ENCODE measurements at regions not wholly inside any gene's neighbourhood (a gene's known extent, or its start where the extent isn't known, plus 50 kb on each side); places are given as distances from the start of the nearest gene placed in this dataset.

DNA sequence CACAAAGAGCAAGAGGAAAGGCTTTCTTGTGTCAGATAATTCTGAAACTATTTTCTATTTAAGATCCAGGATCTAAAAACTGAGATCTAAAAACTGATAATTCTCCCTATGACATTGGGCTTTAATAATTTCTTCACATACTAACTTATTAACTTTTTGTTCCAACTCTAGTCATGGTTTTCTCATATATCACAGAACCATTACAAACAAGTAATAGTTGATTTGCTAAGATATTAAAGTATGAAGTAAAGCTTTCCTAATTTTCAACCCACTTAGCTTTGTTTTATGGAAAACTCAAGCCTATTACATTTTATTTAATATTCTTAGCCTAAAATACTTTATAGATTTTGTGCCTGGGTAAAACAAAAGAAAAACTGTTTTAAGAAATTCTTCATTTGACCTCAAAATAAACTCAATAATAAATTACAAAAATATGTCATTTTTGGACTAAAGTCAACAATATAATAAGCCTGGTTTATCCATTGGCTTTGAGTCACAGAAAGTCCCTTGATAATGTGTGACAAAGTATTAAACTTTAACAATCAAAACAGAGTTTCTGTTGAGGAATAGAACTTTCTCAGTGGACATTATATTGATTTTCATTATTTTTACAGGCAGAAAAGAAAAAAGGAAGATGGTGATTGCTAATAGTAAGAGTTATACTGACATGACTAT is 1142.9 kb upstream of the SORCS1 start:
- DNase-seq: no peak

GRCh38 chr10:108303149-108303548 is 1138.6 kb upstream of the SORCS1 start:
- DNase-seq: peak; percentile 7

GRCh38 chr10:108301002-108301401 is 1136.5 kb upstream of the SORCS1 start:
- DNase-seq: no peak

DNA sequence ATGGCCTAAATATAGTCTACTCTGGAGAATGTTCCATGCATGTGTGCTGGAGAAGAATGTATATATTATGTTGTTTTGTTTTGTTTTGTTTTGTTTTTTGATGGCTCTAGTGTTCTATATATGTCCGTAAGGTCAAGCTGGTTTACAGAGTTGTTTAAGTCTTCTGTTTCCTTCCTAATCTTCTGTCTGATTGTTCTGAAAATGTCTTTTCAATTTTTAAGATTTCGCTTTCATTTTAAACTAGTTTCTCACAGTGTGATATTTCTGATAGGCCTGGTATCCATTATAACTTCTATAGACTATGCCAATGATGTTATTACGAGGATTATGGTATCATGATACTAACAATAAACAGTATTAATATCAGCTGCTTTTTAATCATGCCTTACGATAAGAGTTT is 1126.3 kb upstream of the SORCS1 start:
- DNase-seq: no peak

DNA sequence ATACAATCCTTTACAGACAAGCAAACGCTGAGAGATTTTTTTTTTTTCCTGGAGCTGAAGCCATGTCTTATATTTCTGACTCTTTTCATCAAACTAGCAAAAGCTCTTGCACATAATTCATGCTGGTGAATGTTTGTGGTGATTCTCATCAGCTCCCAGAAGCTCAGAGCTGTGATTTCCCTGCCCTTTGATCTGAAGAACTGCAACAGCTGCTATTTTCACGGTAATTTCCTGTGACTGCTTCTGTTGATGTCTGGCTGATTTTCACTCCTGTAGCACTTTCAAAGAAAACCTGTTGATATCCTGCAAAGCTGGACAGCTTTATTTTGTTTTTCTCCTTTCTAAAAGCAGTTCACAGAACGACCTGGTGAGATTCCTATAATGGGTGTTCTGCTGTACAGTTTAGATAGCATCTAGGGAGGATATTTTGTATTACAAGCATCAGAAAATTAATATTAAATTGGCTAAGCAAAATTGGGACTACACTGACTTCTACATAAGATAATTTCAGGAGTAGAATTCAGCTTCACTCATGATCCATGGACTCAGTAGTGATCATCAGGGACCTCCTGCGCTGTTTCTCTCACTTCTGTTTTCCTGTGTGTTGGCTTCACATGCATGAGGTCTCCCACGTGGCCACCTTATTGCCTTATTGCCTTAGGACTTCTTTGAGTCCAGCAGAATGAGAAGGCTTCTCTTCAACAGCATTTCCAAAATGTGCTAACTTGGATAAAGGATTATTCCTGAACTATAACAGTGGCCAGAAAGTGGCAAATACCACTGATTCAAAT is 1111.6 kb upstream of the SORCS1 start:
- no peak for DNase-seq

DNA sequence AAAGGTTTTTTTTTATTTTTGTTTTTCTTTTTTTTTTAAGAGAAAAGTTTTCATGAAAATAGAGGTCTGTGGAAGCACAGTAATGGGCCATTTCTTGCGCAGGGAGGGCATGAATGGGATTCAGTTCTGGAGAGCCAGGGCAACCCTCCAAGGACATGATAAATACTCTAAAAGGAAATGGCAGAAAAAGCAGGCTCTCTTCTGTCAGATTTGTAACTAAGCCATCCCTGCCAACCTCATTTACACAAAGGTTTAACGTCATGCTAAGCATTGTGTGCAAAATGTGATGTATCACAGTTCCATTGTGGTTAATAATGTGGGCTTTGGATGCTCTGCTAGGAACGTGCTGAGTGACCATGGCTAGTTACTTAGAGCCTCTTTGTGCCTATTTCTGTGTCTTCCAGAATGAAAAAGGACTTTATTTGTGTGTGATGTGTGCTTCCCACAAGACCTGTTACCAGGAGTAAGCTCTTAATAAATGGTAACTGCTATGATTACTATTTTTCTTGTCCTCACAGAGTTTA is 1095.9 kb upstream of the SORCS1 start:
- DNase-seq: no peak

DNA sequence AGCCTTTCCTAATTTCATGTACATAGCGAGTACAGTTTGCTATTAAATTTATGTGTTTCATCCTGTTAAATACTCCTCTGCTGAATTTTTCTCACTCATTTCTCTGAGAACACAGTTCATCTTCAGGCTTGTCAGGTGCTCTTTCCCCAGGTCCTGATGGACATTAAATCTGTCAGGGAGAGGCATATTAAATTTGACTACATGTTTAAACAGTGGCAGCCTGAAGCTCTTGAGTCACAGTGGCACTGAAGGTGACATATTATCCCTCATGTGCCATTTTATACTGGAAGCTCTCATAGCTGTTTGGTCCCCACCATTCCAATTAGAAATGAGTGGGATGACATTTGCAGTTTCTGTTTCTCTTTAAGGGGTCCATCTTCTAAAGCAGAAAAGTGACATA is 1089.6 kb upstream of the SORCS1 start:
- DNase-seq: no peak

DNA sequence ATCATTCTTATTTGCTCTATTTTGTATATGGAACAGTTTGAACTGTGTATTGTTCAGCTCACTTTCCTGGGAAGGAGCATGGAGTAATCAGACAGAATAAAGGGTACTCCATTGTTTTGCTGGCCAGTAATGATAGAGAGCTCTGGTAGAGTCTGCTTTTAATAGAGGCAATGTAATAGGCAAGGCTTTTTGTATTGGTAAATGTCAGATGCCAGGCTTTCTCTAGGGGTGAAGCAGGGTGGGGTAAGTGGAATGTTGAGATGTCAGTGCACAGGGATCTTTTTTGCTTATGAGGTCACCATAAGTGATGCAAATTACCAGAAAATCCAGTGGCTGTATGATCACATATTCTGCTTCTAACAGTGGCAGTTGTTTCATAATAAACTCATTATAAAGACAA is 1088.3 kb upstream of the SORCS1 start:
- DNase-seq: no peak

GRCh38 chr10:108250936-108251620 is 1086.6 kb upstream of the SORCS1 start:
- DNase-seq: no peak

GRCh38 chr10:108249940-108250339 is 1085.4 kb upstream of the SORCS1 start:
- DNase-seq: no peak

DNA sequence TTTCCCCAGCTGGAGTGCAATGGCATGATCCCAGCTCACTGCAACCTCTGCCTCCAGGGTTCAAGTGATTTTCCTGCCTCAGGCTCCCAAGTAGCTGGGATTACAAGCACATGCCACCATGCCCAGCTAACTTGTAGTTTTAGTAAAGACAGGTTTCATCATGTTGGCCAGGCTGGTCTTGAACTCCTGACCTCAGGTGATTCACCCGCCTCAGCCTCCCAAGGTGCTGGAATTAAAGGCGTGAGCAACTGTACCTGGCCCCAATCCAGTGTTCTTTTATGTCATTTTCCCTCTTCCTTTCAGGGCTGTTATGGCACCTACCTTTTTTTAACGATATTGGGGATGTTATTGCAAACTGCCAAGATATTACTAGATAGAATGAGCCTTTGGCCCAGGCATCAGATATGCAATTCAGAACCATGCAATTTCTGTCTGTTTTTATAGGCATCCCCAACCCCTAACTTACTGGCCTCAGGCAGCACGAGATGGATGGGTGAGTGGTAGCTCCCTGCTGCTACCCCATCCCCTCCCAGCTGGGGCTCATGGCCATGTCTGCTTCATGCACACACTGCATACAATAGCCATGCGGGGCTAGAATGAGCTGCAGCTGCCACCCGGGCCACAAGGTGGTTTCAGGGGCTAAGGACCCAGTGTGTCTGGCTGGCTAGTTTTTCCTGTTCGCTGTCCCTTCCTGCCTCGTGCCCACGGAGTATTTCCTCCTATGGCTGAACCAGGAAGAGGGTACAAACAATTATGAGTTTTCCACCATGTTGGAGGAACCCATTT is 1080.1 kb upstream of the SORCS1 start:
- DNase-seq: no peak

GRCh38 chr10:108241166-108241565 is 1076.7 kb upstream of the SORCS1 start:
- no peak for DNase-seq

- no peak for DNase-seq
Measured at GRCh38 chr10:108238261-108238660, 1073.8 kb upstream of the SORCS1 start.

GRCh38 chr10:108230478-108231170 is 1066.1 kb upstream of the SORCS1 start:
- DNase-seq: no peak

- no peak for DNase-seq
Measured at GRCh38 chr10:108208732-108209131, 1044.2 kb upstream of the SORCS1 start.

GRCh38 chr10:108208038-108208437 is 1043.5 kb upstream of the SORCS1 start:
- no peak for DNase-seq

DNA sequence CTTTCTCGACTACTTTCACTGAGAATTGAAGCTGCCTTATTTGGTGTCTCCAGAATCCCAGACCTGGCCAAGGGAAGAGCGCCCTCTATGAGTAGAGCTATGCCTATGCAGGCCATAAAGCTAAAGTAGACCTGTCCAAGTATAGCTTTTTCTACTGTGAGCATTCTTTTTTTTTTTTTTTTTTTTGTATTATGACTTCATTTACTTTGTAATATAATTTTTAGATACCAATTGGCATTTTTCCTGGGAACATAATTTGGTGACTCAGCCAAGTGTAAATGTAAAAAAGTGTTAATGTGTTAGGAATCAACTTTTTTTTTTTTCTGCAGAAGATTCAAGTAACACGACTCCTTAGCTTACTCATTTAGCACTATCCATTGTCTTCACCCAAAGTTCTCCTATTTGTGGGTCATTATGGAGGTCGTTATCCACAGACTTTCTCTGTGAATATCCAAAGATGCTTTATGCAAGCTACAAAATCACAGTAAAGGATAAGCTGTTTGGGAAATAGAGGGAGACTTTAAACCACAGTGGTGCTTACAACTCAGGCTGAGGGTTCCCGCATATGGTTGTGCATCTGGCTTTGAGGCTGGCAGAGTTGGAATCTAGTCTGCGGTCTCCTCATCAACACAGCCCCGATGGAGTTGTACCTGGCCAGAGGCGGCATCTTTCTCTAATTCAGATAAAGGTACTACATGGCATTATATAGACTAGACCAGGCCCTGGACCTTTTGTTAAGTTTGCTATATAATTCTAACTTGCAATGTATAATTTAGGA is 1040.2 kb upstream of the SORCS1 start:
- DNase-seq: peak; percentile 12

DNA sequence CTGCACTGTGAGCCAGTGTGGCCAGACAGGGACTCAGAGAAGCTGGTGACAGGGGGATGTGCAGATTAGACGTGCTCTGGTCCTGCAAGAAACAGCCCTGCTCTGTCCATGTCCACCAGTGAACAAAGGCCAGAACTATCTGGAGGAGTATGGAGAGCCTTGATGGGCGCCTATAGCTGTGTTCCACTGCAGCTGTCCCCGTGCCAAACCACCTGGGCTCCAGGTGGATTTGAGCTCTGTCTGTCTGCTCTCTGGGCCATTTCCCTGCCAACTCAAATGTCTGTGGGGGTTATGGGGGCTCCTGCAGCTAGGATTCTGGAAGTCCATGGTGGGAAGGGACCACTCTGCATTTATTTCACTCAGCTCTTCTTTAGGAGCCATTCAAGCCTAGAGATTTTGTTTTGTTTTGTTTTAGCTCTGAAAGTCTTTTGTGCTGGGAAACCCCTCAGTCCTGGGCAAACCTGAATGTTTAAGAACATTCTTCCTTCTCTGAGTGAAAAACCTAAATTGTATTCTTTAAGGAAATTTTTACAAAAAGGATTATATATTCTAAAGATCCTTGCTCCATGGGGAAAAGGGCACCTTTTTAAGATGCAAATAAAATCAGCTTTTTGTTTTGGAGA is 1039.5 kb upstream of the SORCS1 start:
- DNase-seq: no peak

GRCh38 chr10:108187408-108188012 is 1023.0 kb upstream of the SORCS1 start:
- no peak for DNase-seq

DNA sequence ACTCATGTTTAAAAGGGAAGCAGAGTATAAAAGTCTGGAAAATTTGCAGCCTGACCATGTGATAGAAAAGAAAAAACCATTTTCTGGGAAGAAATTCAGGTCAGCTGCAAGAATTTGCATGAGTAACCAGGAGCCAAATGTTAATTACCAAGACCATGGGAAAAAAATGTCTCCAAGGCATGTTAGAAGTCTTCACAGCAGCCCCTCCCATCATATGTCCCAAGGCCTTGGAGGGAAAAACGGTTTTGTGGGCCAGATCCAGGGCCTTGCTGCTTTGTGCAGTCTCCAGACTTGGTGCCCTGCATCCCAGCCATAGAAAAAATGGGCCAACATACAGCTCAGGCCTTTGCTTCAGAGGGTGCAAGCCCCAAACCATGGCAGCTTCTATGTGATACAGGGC is 1019.6 kb upstream of the SORCS1 start:
- no peak for DNase-seq
